DMS79 (cell line): ENCODE measurements at regions not wholly inside any gene's neighbourhood (a gene's known extent, or its start where the extent isn't known, plus 50 kb on each side); places are given as distances from the start of the nearest gene placed in this dataset.

Experiments used
- DNase-seq: peaks from one replicate; lab custom pipeline; 2025; lab: John Stamatoyannopoulos, UW

DNA sequence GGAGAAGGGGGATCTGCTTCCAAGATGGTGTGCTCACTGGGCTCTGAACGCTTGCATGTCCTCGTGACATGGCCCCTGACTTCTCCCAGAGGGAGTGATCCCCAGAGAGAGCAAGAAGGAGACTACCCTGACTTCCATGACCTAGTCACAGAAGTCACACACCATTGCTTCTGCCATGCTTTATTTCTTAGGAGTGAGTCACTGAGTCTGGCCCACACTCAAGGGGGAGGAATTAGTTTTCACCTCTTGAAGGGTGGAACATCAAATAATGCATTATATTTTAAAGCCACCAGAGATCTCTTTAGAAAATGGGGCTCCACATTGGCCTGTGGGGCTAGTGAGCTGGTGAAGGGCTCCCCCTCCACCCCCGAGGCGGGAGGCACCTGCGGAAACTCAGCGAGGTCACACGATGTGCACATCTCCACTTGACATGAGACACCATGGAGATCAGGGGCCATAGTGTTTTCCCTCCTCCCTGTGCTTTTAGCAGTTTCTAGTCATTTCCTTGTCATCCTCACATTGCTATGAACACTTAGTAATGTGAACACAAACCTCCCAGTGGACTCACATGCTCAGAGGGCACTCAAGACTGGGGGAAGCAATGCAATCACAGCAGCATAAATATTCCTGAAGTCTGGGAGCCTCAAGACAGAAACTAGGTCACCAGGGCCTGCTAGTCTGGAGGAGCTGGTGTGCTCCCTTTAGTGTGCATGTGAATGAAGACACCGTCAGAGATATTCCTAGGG lies 87.4 kb upstream of the FZD10 start:
- no peak for DNase-seq

DNA sequence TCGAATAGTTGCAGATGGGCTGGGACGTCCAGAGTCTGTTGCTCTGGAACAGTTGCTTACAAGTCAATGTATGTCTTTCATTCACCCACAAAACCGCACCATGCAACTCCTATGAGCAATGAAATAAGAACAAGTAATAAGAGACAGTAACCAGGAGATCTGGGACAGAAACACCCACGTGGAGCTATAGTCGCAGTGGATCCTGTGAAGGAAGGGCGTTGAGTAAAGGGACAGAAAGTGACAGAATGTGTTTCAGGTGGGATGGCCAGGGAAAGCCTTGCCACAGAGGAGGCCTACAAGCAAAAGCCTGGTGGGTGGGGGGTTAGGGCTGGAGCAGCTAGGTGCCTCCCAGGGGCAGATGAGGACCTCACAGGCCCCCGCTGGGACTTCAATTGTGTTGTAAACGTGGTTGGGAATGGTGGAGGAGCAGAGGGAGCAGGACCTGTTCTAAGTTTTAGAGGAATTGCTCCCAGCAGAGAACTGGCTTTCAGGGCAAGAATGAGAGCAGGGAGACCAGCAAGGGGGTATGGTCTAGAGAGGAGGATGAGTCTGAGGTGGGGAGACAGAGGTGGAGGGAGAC lies 86.7 kb upstream of the FZD10 start:
- no peak for DNase-seq

DNA sequence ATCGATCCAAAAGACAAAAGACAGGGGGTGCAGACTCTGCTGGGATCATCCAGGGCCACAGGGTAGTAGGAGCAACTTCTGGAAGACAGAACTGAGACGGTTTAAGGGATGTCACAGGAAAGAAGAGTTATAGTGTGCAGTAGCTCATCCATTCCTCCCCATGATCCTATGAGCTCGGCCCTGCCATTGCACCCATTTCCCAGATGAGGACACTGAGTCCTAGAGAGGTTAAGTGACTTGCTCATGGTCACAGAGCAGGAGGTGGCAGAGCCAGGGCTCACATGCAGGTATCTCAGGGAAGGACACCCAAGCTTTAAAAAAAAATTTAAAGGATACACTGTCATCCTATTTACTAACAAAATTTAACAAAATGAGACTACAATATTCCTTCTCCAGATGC lies 86.1 kb upstream of the FZD10 start:
- no peak for DNase-seq

GRCh38 chr12:130076752-130077151 lies 85.5 kb upstream of the FZD10 start:
- no peak for DNase-seq

DNA sequence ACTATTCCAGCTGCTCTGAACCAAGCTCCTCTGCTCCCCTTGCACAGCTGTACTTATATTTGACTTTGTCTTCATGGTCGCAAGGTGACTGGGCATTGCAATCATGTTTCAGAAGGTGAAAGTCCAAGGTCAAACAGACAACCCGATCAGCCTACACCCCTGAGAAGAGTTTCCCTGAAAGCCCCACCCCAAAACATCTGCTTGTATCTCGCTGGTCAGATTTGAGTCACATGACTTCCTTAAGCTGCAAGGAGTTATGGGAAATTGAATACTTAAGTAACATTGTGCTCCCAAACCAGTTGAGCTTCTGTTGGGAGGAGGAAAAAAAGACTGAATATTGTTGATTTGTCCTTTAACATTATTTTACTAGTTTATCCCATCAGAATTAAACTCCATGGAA lies 83.4 kb upstream of the FZD10 start:
- DNase-seq, result no peak

- DNase-seq, result no peak
Measured at GRCh38 chr12:130079279-130079678, 83.0 kb upstream of the FZD10 start.

DNA sequence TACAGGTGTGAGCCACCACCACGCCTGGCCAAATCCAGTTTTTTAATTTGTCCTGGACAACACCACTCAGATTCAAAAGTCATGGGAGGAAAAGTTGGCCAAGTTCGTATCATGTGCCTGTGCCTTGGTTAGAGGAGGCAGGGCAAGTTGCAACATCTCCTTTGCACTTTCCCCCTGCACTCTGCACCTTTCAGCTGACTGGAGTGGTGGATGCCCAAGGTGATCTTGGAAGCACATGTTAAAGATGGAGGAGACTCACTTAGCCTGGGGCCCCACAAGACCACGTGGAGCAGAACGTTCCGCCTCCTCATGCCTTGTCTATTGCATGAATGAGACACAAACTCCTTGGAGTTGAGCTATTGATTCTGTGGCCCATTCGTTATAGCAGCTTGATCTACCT lies 82.1 kb upstream of the FZD10 start:
- DNase-seq, result no peak

GRCh38 chr12:130081117-130081805 lies 81.0 kb upstream of the FZD10 start:
- no peak for DNase-seq

DNA sequence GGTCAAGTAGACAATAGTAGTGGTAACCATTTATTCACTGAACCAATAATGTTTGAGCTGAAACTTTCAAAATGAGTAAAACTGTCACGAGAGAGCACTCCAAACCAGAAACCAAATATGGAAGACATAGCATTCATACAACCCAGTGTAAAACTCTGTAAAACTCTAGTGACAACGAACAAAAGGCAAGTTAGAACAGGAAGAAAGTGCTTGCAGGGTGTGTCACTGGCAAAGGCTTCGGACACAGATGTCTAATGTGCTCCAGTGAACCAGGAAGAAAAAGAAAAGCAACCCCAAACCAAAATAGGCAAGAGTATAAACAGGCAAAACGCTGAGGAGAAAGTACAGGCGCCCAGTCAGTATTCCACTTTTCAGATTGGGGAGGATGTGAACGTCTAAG lies 79.3 kb upstream of the FZD10 start:
- DNase-seq, result no peak

- no peak for DNase-seq
Measured at GRCh38 chr12:130083734-130084133, 78.5 kb upstream of the FZD10 start.

GRCh38 chr12:130084359-130084758 lies 77.9 kb upstream of the FZD10 start:
- DNase-seq, result no peak

GRCh38 chr12:130086248-130086647 lies 76.0 kb upstream of the FZD10 start:
- DNase-seq, result no peak

DNA sequence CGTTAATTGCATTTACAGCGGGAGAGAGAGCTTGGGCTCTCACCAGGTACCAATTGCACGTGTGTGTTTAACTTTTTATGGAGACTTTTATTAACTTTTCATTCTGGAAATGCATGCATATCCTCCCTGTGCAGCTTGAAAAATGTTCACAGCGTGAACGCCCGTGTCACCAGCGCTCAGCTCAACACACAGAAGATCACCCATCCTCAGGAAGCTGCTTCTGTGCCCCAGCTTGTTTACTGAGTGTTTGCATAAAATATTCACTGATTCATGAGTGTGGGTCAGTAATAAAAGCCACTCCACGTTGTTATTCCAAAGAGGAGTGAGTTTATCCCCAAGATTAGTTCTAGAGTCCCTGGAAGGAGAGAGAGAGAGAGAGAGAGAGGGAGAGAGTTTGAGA lies 75.5 kb upstream of the FZD10 start:
- no peak for DNase-seq

GRCh38 chr12:130087222-130087621 lies 75.0 kb upstream of the FZD10 start:
- DNase-seq, result no peak

- no peak for DNase-seq
Measured at GRCh38 chr12:130088504-130088903, 73.8 kb upstream of the FZD10 start.

DNA sequence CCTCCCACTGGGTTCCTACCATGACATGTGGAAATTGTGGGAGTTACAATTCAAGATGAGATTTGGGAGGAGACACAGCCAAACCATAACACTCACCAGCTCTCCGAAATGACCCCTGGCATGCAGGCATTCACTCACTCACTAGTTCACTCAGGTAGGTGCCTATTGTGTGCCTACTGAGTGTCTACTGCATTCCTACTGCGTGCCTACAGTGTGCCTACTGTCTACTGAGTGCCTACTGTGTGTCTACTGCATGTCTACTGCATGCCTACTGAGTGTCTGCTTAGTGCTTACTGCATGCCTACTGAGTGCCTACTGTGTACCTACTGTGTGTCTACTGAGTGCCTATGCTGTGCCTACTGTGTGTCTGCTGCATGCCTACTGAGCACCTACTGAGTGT lies 71.7 kb upstream of the FZD10 start:
- DNase-seq, result no peak

GRCh38 chr12:130093380-130093779 lies 68.9 kb upstream of the FZD10 start:
- DNase-seq, result no peak

DNA sequence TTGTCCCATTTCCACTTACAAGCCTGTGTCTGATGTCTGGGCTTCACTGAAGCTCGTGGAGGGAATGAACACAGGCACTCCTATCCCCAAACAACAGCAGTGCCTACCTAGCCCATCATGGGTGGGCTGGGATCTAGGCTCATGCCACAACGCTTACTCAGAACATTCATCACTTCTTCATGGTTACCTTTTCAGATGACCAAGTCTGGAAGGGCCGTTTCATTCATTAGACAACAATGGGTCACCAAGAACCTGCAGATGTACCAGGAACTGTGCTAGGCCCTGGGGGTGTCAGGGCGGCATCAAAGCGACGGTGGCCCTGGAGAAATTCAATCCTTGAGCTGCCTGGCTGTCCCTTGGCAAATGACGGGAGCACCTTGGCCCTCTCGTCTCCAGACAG lies 64.9 kb upstream of the FZD10 start:
- no peak for DNase-seq

GRCh38 chr12:130097798-130098255 lies 64.4 kb upstream of the FZD10 start:
- DNase-seq, result no peak

DNA sequence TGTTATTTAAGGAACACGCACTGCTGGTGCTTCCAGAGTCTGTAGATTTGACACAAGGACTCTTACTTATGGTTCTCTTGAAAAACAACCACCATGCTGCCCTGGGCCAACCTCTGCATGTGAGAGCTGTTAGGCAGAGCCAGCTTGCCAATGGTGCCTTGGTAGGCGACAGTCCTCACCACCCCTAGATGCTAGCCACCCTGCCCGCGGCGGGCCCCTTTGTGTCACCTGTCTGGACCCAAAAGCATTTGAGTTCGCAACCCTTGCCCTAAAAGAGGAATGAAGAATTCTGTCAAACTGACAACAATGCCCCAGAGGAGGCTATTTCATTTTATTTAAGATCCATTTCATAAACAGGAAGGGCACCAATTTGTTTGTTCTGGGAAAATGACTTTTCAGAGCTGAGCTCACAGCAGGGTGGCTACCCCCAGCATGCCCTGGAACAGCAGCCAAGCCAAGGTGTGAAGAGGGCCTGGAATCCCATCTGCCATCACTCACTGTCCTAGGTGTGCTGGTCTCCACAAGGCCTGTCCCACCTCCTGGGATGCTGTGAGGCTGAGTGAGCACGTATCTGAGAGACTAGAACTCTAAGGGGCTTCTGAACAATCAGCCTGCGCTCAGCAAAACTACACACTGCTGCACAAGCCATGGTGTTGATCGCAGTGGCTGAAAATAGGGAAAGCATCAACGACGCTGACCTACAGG lies 63.8 kb upstream of the FZD10 start:
- DNase-seq, result no peak

DNA sequence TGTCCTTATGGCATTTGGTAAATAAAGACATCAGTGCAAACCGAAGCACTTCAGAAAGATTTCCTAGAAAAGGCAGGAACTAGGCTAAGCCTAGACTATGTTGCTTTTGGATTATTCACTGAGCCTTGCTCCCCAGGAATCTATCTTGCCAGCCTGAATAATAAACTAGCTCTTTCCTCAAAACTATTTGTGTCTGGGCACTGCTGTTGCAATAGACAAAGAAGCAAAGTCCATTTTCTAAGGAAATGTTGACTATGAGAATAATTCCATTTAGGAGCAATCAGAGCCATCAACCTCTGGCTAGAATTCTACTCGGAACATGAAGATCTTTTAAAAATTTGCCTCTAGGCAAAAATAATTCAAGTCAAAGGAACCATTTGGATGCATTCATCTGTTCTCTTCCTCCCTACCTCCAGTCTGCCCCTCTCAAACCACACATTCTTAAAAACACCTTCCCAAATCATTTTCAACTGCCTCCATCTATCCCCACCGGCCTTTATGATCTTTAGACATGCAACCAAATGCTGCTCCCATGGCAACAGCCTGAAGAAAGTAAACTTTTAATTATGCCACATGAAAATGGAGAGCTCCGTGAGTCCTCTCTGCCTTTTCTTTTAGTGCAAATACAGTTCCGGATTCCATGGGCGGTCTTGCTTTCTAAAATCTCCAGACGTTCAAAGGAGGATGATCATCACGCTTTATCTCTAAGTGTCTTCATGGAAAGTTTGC lies 61.5 kb upstream of the FZD10 start:
- no peak for DNase-seq

- no peak for DNase-seq
Measured at GRCh38 chr12:130101370-130101769, 60.9 kb upstream of the FZD10 start.
